Endodermal cell (in vitro differentiated cells): ENCODE measurements at regions not wholly inside any gene's neighbourhood (a gene's known extent, or its start where the extent isn't known, plus 50 kb on each side); places are given as distances from the start of the nearest gene placed in this dataset.

Experiments used
- DNase-seq: peaks from one replicate; pipeline ENCODE4 v3.0.0-alpha.2; 2017
- H3K27ac ChIP-seq: 2 replicates; pipeline ENCODE4 v1.5.1; 2013; ENCODE audit warnings: mild to moderate bottlenecking, low read depth, low read length, moderate library complexity
- H3K27me3 ChIP-seq: 2 replicates; pipeline ENCODE4 v1.6.1; 2013; ENCODE audit warnings: mild to moderate bottlenecking, low read length, moderate library complexity; ENCODE audit not compliant: insufficient read depth, control insufficient read depth, poor library complexity, severe bottlenecking
- H3K36me3 ChIP-seq: 2 replicates; pipeline ENCODE4 v1.7.0; 2013; ENCODE audit warnings: mild to moderate bottlenecking, low read length, moderate library complexity; ENCODE audit not compliant: control insufficient read depth, insufficient read depth
- H3K4me1 ChIP-seq: one replicate; pipeline ENCODE4 v1.7.0; 2013; ENCODE audit warnings: low read length; ENCODE audit not compliant: control insufficient read depth, insufficient read depth
- H3K4me3 ChIP-seq: 2 replicates; pipeline ENCODE4 v1.5.1; 2013; ENCODE audit warnings: mild to moderate bottlenecking, low read length, moderate library complexity
- H3K9ac ChIP-seq: 2 replicates; pipeline ENCODE4 v1.6.1; 2013; ENCODE audit warnings: mild to moderate bottlenecking, low read length, moderate library complexity; ENCODE audit not compliant: poor library complexity, severe bottlenecking; ENCODE audit errors: extremely low read depth
- H3K9me3 ChIP-seq: 2 replicates; pipeline ENCODE4 v1.6.1; 2013; ENCODE audit warnings: mild to moderate bottlenecking, low read length, moderate library complexity; ENCODE audit not compliant: control insufficient read depth
- H3K27ac Mint-ChIP-seq: 2 replicates; pipeline ENCODE4 v1.8.0; 2020; ENCODE audit warnings: mixed read lengths
- H3K27me3 Mint-ChIP-seq: 2 replicates; pipeline ENCODE4 v1.8.0; 2021; ENCODE audit warnings: mild to moderate bottlenecking, mixed read lengths; ENCODE audit not compliant: insufficient read depth
- H3K36me3 Mint-ChIP-seq: 2 replicates; pipeline ENCODE4 v1.8.0; 2020; ENCODE audit warnings: low read depth, mixed read lengths
- H3K4me1 Mint-ChIP-seq: 2 replicates; pipeline ENCODE4 v1.8.0; 2020; ENCODE audit warnings: mixed read lengths
- H3K4me3 Mint-ChIP-seq: 2 replicates; pipeline ENCODE4 v1.8.0; 2020; ENCODE audit warnings: mild to moderate bottlenecking, moderate library complexity, mixed read lengths
- H3K9me3 Mint-ChIP-seq: 2 replicates; pipeline ENCODE4 v1.8.0; 2020; ENCODE audit warnings: mild to moderate bottlenecking, mixed read lengths
- CTCF ChIP-seq: fragments of 200-600 bp; sonication (generic); conservative IDR thresholded peaks from 2 replicates; pipeline ENCODE4 v1.5.0; 2021; ENCODE audit warnings: antibody characterized with exemption, mild to moderate bottlenecking
- WGBS, 2 experiments: methylation state at CpG; one replicate each; pipeline versions ENCODE4 v1.1.5 to v1.1.7; 2013; ENCODE audit warnings: missing lambda C conversion rate in 2 of 2, mixed read lengths in 1 of 2; ENCODE audit not compliant: insufficient coverage in 1 of 2, insufficient read length in 1 of 2; 5-methylcytosine and 5-hydroxymethylcytosine counted together

GRCh38 chr18:28669165-28669564, 492.2 kb upstream of the CDH2 start:
- Mint-ChIP-seq H3K4me1 (peaks cover 2% of the 10 kb centered on the region), H3K27ac (no peak overlapping the region), H3K27me3 (no peaks in the 10 kb centered on the region), H3K36me3 (no peaks in the 10 kb centered on the region), H3K9me3 (no peaks in the 10 kb centered on the region), H3K4me3 (no peak overlapping the region)
- Histone ChIP-seq H3K27me3 (no peaks in the 10 kb centered on the region), H3K9me3 (no peaks in the 10 kb centered on the region), H3K36me3 (no peaks in the 10 kb centered on the region), H3K4me3 (no peak overlapping the region), H3K27ac (no peak overlapping the region), H3K4me1 (no peaks in the 10 kb centered on the region), H3K9ac (no peak overlapping the region)
- no peak for DNase-seq
- WGBS, 2 experiments: 80% methylated on average over 1 of the region's 1 CpG; no CpG with 5 or more reads in 1 of the 2 experiments
- TF ChIP-seq CTCF: no peak

- no peak overlapping the region for H3K27ac ChIP-seq
- no peaks in the 10 kb centered on the region for H3K9me3 ChIP-seq
- H3K4me3 ChIP-seq: no peak overlapping the region
- H3K9ac ChIP-seq: no peak overlapping the region
- no peaks in the 10 kb centered on the region for H3K36me3 ChIP-seq
- DNase-seq: no peak
- Mint-ChIP-seq H3K4me1 (peaks cover 2% of the 10 kb centered on the region), H3K4me3 (no peak overlapping the region), H3K36me3 (no peaks in the 10 kb centered on the region), H3K9me3 (no peaks in the 10 kb centered on the region), H3K27ac (no peak overlapping the region), H3K27me3 (no peaks in the 10 kb centered on the region)
- no peaks in the 10 kb centered on the region for H3K4me1 ChIP-seq
- no peak for TF ChIP-seq CTCF
- no peaks in the 10 kb centered on the region for H3K27me3 ChIP-seq
These were observed 489.3 kb upstream of the CDH2 start for GRCh38 chr18:28666216-28666615.

DNA sequence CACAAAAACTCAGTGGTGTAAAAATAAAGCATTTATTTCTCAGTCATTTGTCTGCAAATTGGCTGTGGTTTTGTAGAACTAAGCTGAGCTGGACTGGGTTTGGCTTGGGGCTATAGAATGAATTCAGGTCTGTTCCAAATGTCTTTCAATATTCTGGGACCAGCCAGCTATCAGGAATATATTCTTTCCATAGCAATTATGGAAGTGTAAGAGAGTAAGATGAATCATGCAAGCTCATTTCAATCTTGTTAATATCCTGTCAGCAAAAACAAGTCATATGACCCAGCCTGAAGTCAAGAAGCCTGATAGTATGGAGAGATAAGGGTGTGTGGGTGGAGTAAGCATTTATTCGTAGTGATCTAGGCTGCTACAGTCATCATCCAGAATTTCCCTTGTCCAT, 481.0 kb upstream of the CDH2 start:
- Histone ChIP-seq H3K27ac (no peak overlapping the region), H3K9me3 (no peaks in the 10 kb centered on the region), H3K4me3 (no peak overlapping the region), H3K36me3 (no peaks in the 10 kb centered on the region), H3K9ac (no peak overlapping the region), H3K27me3 (no peaks in the 10 kb centered on the region), H3K4me1 (no peaks in the 10 kb centered on the region)
- H3K27me3 Mint-ChIP-seq: no peaks in the 10 kb centered on the region
- H3K27ac Mint-ChIP-seq: no peak overlapping the region
- H3K9me3 Mint-ChIP-seq: no peaks in the 10 kb centered on the region
- no peak for DNase-seq
- H3K36me3 Mint-ChIP-seq: no peaks in the 10 kb centered on the region
- WGBS, 2 experiments: 100% methylated on average over 1 of the region's 1 CpG; no CpG with 5 or more reads in 1 of the 2 experiments
- no peak for TF ChIP-seq CTCF
- no peak overlapping the region for H3K4me3 Mint-ChIP-seq
- no peaks in the 10 kb centered on the region for H3K4me1 Mint-ChIP-seq
